ENCODE measurements at regions not wholly inside any gene's neighbourhood (a gene's known extent, or its start where the extent isn't known, plus 50 kb on each side); places are given as distances from the start of the nearest gene placed in this dataset.

DNA sequence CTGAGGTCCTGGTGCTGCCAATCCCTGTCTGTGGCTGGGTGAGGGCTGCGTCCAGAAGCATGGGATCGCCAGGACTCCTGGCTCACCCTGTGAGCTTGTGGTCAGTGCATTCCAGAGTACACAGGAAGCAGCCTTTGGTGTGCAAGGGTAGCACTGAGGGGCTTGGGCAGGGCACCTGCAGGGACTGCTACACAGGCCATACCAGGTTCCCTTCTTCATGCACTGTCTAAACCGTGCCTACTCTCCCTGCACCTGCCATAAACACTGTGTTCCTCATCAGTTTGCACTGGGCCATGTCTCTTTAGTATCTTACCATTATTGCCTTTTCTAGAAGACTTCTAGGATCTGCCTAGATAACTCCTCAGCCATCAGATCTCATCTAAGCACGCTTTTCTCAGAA lies 72.8 kb upstream of the NKX2-2 start:
- TF ChIP-seq CEBPB (IDR thresholded peaks at IDR 0.05) (no peak), CREB1 (IDR thresholded peaks at IDR 0.05; ENCODE audit: low read depth) (no peak), ZBTB7A (IDR thresholded peaks at IDR 0.05; ENCODE audit: low read depth) (no peak)

All from Ishikawa (cell line).